ENCODE measurements at regions not wholly inside any gene's neighbourhood (a gene's known extent, or its start where the extent isn't known, plus 50 kb on each side); places are given as distances from the start of the nearest gene placed in this dataset.
"Not testable (repeated sequence)": the region's sequence is repeated elsewhere in the genome, so short reads cannot be mapped to it uniquely, and the experiment has no call there.

DNA sequence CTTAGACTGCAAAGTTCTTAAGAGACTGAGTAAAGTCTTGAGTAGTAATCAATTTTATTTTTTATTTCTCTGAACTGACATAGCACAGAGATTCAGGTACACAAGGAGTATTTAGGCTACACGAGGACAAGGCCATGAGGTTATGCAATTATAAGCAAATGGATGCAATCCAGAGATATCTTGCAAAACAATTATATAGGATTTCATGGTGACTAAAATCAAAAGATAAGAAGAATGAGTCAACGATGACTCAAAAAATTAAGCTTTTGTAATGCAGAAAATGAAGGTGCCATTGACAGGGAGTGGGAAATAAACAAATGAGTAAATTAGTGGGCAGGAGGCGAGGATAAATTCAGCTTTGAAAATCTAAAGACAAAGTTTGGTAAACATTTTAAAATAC, 66.7 kb upstream of the MYO3A start:
- no peak for DNase-seq (ENCODE audit: low spot score)

DNA sequence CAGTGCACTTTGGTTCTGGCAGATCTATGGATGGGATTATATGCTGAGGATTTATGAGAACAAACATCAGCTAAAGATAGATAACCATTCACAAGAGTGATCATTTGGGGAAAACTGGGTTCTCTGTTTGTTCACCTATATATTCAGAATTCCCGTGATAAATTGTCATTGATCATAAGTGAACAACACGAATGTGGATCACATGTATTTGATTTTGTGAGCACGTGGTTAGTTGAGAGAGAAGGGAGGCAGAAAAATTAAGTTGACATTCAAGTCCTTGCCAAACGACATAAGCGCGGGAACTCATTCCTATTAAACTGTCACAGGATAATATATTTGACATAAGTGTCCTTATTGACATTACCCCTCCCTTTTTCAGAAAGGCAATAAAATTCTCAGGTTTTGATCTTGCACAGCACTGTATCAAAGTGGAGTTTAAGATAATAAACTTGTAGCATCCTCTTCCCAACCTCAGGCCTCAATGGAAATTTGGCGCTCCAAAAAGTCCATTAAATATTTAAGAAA, 64.9 kb upstream of the MYO3A start:
- no peak for DNase-seq (ENCODE audit: low spot score)

DNA sequence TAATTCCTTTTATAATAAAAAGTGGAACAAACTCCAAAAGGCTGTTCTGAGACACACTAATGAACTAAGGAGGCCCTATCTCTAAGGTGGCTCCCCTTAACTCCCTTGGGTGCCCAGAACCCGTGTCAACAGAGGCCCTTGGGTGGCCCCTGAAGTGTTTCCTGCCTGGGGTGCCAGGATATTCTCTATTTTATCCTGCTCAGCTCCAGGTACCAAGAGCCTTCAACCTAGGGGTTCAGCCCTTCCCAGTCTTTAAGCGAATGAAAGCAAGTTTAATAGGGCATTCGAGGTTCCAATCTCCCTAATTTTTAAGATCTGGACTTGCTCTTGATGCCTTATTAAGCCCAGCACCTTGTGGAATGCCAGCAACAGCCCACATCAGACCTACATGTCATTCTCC, 64.4 kb upstream of the MYO3A start:
- no peak for DNase-seq (ENCODE audit: low spot score)

DNA sequence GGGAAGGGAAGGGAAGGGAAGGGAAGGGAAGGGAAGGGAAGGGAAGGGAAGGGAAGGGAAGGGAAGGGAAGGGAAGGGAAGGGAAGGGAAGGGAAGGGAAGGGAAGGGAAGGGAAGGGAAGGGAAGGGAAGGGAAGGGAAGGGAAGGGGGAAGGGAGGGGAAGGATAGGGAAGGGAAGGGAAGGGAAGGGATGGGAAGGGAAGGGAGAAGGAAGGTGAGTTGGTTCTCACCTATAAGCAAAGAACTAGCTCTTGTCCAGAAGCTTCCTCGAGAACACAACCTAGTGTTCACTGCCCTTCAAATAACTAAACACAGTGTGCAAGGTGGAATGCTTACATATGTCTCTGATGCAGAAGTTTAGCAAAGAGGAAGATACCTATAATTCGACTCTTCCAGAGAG, 59.6 kb upstream of the MYO3A start:
- DNase-seq (ENCODE audit: low spot score), result not testable (repeated sequence)

DNA sequence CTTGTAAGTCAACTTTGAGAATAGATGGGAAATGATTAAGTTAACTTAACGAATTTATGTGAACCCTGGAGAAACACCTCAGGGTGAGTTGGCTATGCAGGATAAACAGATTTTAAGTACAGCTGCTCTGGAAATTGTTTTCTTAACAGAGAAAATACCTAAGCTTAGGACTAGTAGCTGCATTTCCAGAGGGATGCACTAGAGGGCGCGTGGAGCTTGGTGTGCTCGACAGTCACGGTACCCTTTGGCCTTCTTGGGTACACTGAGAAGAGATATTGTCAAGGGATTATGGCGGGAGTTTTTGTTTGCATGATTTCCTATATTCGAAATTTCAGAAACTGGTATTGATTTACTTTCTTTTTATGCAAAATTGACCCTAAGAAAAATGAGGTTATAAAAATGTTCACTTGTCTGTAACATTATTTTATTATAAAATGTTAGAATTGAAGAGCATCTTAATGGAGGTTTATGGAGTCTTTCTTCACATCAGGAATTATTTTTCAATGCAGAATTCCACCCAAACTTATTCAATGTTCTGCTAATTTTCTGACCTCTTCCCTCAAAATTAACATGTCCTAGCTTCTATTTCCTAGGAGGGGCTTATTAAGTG, 58.4 kb upstream of the MYO3A start:
- DNase-seq (ENCODE audit: low spot score), result peak; percentile 74

DNA sequence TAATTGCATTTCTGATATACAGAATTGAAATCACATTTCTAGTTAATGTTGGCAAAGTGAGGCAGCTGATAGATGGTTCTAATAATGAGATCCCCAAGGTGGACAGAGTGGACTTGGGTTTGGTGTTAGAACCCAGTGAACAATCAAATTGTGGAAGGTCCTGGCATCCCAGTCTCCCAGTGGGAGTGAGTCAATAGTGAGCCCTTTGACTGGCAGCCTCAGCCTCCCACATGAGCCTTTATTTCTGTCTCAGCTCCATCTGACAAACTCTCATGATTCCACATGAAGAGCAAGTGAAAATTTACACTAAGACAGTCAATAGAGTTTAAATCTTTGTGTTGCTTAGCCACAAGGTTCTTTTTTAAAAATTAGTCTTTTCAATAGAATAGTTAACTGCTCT, 56.7 kb upstream of the MYO3A start:
- DNase-seq (ENCODE audit: low spot score), result no peak
